Mesendoderm (in vitro differentiated cells): ENCODE measurements at regions not wholly inside any gene's neighbourhood (a gene's known extent, or its start where the extent isn't known, plus 50 kb on each side); places are given as distances from the start of the nearest gene placed in this dataset.

Experiments
- DNase-seq: peaks from one replicate; pipeline ENCODE4 v3.0.0; 2013
- H2AK5ac ChIP-seq: 2 replicates; pipeline ENCODE4 v1.6.1; 2013; ENCODE audit warnings: low read length, inconsistent platforms
- H2BK120ac ChIP-seq: 2 replicates; pipeline ENCODE4 v1.6.1; 2013; ENCODE audit warnings: low read depth, mild to moderate bottlenecking, low read length, moderate library complexity, mixed read lengths
- H2BK15ac ChIP-seq: replicated peaks from 2 replicates; pipeline ENCODE4 v1.6.1; 2013; ENCODE audit warnings: low read depth, mild to moderate bottlenecking, moderate library complexity
- H2BK5ac ChIP-seq: 2 replicates; pipeline ENCODE4 v1.6.1; 2013; ENCODE audit warnings: low read length, inconsistent platforms
- H3K18ac ChIP-seq: 2 replicates; pipeline ENCODE4 v1.6.1; 2013; ENCODE audit warnings: mild to moderate bottlenecking, low read length, mixed read lengths
- H3K23ac ChIP-seq: one replicate; pipeline ENCODE4 v1.6.1; 2013; ENCODE audit warnings: low read length
- H3K27ac ChIP-seq: 2 replicates; pipeline ENCODE4 v1.5.1; 2013; ENCODE audit warnings: low read depth, mild to moderate bottlenecking, inconsistent platforms, low read length, moderate library complexity
- H3K27me3 ChIP-seq: 2 replicates; pipeline ENCODE4 v1.6.1; 2013; ENCODE audit warnings: low read length, control low read depth, mild to moderate bottlenecking, inconsistent platforms; ENCODE audit not compliant: insufficient read depth, poor library complexity
- H3K36me3 ChIP-seq: 2 replicates; pipeline ENCODE4 v1.6.1; 2013; ENCODE audit warnings: low read length, inconsistent platforms; ENCODE audit not compliant: control insufficient read depth, insufficient read depth
- H3K4ac ChIP-seq: one replicate; pipeline ENCODE4 v1.6.1; 2013; ENCODE audit warnings: low read depth, mild to moderate bottlenecking, low read length, moderate library complexity
- H3K4me1 ChIP-seq: 2 replicates; pipeline ENCODE4 v1.6.1; 2013; ENCODE audit warnings: low read depth, low read length, inconsistent platforms; ENCODE audit not compliant: control insufficient read depth
- H3K4me2 ChIP-seq: 2 replicates; pipeline ENCODE4 v1.6.1; 2013; ENCODE audit warnings: low read length
- H3K4me3 ChIP-seq: 2 replicates; pipeline ENCODE4 v1.5.1; 2013; ENCODE audit warnings: mild to moderate bottlenecking, low read length
- H3K56ac ChIP-seq: one replicate; pipeline ENCODE4 v1.6.1; 2013; ENCODE audit warnings: low read length
- H3K79me1 ChIP-seq: 2 replicates; pipeline ENCODE4 v1.6.1; 2013; ENCODE audit warnings: low read length, inconsistent platforms
- H3K79me2 ChIP-seq: 2 replicates; pipeline ENCODE4 v1.6.1; 2013; ENCODE audit warnings: mild to moderate bottlenecking, low read length; ENCODE audit not compliant: control insufficient read depth, insufficient read depth
- H3K9ac ChIP-seq: 2 replicates; pipeline ENCODE4 v1.6.1; 2013; ENCODE audit warnings: low read length, inconsistent platforms
- H4K5ac ChIP-seq: one replicate; pipeline ENCODE4 v1.6.1; 2013; ENCODE audit warnings: low read length
- H4K8ac ChIP-seq: one replicate; pipeline ENCODE4 v1.6.1; 2013; ENCODE audit warnings: low read depth, mild to moderate bottlenecking, control low read depth, low read length, moderate library complexity
- WGBS: extraction: QIAGEN DNeasy Blood & Tissue Kit; methylation state at CpG from one replicate; pipeline ENCODE4 v1.1.7; 2013; ENCODE audit warnings: low lambda C conversion rate, missing lambda C conversion rate; ENCODE audit not compliant: insufficient coverage; ENCODE audit errors: extremely low coverage; 5-methylcytosine and 5-hydroxymethylcytosine counted together

DNA sequence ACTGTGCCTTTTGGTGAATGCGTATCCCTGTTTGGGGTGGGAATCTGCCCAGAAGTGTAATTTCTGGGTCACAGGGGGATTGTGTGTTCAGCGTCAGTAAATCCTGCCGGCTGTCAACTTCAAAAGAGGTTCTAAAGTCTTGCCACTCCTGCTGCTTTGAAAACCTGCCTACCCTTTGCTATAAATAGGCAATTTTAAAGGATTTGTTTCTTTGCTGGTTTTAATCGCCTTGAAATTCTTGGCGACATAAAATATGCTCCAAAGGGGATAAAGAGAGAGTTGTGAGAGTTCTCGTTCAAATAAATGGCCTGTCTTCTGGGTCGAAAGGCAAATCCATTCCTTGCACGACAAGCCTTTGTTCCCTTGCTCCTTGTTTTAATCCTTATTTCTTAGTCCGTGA, 143.4 kb downstream of the IRF8 start:
- Histone ChIP-seq H2AK5ac (no peak overlapping the region), H3K79me2 (no peaks in the 10 kb centered on the region), H3K56ac (no peak overlapping the region), H3K27ac (no peak overlapping the region), H4K5ac (no peak overlapping the region), H3K4ac (no peak overlapping the region), H4K8ac (no peak overlapping the region), H3K4me2 (no peak overlapping the region), H2BK5ac (no peak overlapping the region), H2BK120ac (no peak overlapping the region), H3K79me1 (no peaks in the 10 kb centered on the region), H3K18ac (no peak overlapping the region), H3K36me3 (no peaks in the 10 kb centered on the region), H3K27me3 (peaks cover 2% of the 10 kb centered on the region), H2BK15ac (no peak overlapping the region), H3K9ac (no peak overlapping the region), H3K23ac (no peak overlapping the region), H3K4me3 (no peak overlapping the region), H3K4me1 (peaks cover 8% of the 10 kb centered on the region)
- no CpG with 5 or more reads among the region's 9 CpGs for WGBS
- no peak for DNase-seq

DNA sequence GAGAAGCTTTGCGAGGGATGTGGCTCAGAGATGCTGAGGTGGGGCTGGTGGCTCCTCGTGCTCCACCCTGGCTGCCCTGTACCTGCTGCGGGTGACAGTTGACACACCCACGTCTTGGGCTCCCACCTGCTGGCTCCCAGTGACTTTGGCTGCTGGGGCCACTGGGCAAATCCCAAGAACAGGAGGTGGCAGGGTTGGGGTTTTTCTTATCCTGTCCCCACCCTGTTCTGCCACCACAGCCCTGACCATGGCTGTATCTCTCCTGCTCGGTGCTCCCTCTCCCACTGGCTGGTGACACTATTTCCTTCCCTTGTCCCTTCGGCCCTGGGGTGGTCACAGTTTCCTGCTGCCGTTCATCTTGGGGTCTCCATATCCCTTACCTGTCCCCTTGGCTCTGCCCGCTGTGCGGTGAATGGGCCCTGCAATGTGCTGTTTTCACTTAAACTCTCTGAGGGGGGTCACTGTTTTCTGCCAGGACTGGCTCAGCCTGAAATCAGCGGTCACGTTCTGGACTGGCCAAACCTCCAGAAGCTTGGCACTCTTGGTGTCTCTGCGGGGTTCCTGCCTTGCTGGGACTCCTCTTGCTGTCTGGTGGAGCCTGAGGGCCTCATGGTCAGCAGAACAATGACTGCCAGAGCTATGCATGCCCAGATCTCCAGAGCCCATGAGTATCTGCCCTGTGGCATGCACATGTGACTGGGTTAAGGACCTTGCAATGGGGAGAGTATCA, 144.2 kb downstream of the IRF8 start:
- no peak overlapping the region for H3K4me3 ChIP-seq
- H3K18ac ChIP-seq: no peak overlapping the region
- no peak overlapping the region for H2BK5ac ChIP-seq
- no peak overlapping the region for H3K4ac ChIP-seq
- H3K27ac ChIP-seq: no peak overlapping the region
- no peak overlapping the region for H3K23ac ChIP-seq
- no peak overlapping the region for H2BK120ac ChIP-seq
- H3K56ac ChIP-seq: no peak overlapping the region
- no peak overlapping the region for H3K4me2 ChIP-seq
- peaks cover 2% of the 10 kb centered on the region for H3K27me3 ChIP-seq
- H3K79me1 ChIP-seq: no peaks in the 10 kb centered on the region
- H3K79me2 ChIP-seq: no peaks in the 10 kb centered on the region
- no peak overlapping the region for H2BK15ac ChIP-seq
- H2AK5ac ChIP-seq: no peak overlapping the region
- no peaks in the 10 kb centered on the region for H3K36me3 ChIP-seq
- H3K4me1 ChIP-seq: peaks cover 9% of the 10 kb centered on the region
- no peak for DNase-seq
- no CpG with 5 or more reads among the region's 12 CpGs for WGBS
- H4K5ac ChIP-seq: no peak overlapping the region
- H3K9ac ChIP-seq: no peak overlapping the region
- H4K8ac ChIP-seq: no peak overlapping the region

DNA sequence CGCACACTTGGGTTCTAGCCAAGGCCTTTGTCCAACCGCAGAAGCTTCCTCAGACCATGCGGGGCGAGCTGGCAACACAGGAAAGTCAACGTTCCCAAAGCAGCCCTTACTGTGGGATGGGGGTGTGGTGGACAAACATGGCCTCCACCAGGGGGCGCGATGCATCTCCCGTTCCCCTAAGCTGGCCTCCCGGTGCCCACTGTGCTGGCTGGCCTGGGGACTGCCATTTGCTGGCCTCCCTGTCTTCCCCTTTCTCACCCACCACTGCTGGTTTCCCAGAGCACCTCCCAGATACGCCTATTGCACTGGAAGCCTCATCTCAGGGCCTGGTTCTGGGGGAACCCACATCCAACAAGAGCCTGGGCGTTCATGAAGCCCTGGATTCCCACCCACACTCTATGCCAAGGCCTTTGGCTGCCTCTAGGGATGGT, 145.3 kb downstream of the IRF8 start:
- H3K36me3 ChIP-seq: no peaks in the 10 kb centered on the region
- peaks cover 2% of the 10 kb centered on the region for H3K27me3 ChIP-seq
- H3K27ac ChIP-seq: no peak overlapping the region
- H3K18ac ChIP-seq: no peak overlapping the region
- H2AK5ac ChIP-seq: no peak overlapping the region
- H4K8ac ChIP-seq: no peak overlapping the region
- H3K56ac ChIP-seq: no peak overlapping the region
- H2BK5ac ChIP-seq: no peak overlapping the region
- WGBS: no CpG with 5 or more reads among the region's 11 CpGs
- no peak overlapping the region for H4K5ac ChIP-seq
- peaks cover 9% of the 10 kb centered on the region for H3K4me1 ChIP-seq
- H3K23ac ChIP-seq: no peak overlapping the region
- no peak overlapping the region for H3K4me3 ChIP-seq
- H2BK120ac ChIP-seq: no peak overlapping the region
- DNase-seq: peak; percentile 78
- no peak overlapping the region for H2BK15ac ChIP-seq
- H3K9ac ChIP-seq: no peak overlapping the region
- no peak overlapping the region for H3K4me2 ChIP-seq
- no peaks in the 10 kb centered on the region for H3K79me1 ChIP-seq
- no peaks in the 10 kb centered on the region for H3K79me2 ChIP-seq
- no peak overlapping the region for H3K4ac ChIP-seq

DNA sequence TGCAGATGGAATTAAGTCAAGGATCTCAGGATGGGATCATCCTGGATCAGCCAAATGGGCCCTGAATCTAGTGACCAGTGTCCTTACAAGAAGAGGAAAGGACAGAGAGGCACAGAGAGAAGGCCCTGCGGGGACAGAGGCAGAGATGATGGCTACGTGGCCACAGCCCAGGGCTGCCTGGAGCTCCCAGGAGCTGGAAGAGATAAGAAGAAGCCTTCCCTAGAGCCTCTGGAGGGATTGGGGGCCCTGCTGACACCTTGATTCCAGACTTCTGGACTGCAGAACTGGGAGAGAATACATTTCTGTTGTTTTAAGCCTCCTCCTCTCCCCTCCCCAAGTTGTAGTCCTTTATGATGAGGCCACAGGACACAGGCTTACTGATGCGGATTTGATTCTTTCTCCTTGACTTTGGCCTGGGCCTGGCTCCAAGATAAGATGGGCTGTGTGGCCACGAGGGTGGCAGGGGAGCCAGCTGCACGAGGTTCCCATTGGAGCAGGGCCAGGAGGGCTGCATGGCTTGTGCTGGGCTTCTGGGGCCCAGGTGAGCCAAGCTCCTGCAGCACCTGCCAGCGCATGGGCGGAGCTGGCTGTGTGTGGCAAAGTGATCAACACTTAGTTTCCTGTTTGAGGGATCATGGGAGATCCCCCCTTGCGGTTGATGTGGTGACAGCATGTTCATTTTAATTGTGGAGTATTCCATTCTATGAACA, 146.1 kb downstream of the IRF8 start:
- Histone ChIP-seq H3K4me2 (no peak overlapping the region), H3K9ac (no peak overlapping the region), H2AK5ac (no peak overlapping the region), H3K27me3 (peaks cover 2% of the 10 kb centered on the region), H3K79me2 (no peaks in the 10 kb centered on the region), H3K4me3 (no peak overlapping the region), H3K56ac (no peak overlapping the region), H4K5ac (no peak overlapping the region), H3K4ac (no peak overlapping the region), H3K23ac (no peak overlapping the region), H3K36me3 (no peaks in the 10 kb centered on the region), H2BK5ac (no peak overlapping the region), H3K27ac (no peak overlapping the region), H2BK120ac (no peak overlapping the region), H3K4me1 (peaks cover 9% of the 10 kb centered on the region), H2BK15ac (no peak overlapping the region), H3K18ac (no peak overlapping the region), H4K8ac (no peak overlapping the region), H3K79me1 (no peaks in the 10 kb centered on the region)
- no peak for DNase-seq
- no CpG with 5 or more reads among the region's 8 CpGs for whole genome bisulfite sequencing

DNA sequence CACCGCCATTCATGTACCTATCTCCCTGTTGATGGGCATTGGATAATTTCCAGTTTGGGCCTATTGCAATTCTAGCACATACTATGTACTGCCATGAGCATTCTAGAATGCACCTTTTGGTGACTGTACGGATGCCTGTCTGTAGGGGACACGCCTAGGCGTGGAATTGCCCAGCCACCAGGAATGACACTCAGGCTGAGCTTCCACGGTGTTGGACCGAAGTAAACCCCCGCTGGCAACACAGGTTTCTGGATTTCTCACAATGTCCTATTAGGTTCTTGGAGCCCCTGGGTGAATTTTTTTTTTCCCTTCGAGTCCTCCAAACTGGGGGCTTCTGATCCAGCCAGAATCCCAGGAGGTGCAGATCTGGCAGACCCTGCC, 146.6 kb downstream of the IRF8 start:
- Histone ChIP-seq H3K4me1 (peaks cover 9% of the 10 kb centered on the region), H3K56ac (no peak overlapping the region), H2BK5ac (no peak overlapping the region), H3K4me3 (no peak overlapping the region), H4K5ac (no peak overlapping the region), H3K9ac (no peak overlapping the region), H3K4me2 (no peak overlapping the region), H3K36me3 (no peaks in the 10 kb centered on the region), H4K8ac (no peak overlapping the region), H3K18ac (no peak overlapping the region), H3K79me1 (no peaks in the 10 kb centered on the region), H3K79me2 (no peaks in the 10 kb centered on the region), H2AK5ac (no peak overlapping the region), H3K4ac (no peak overlapping the region), H2BK120ac (no peak overlapping the region), H3K27me3 (peaks cover 2% of the 10 kb centered on the region), H3K23ac (no peak overlapping the region), H3K27ac (no peak overlapping the region), H2BK15ac (no peak overlapping the region)
- DNase-seq: no peak
- WGBS: no CpG with 5 or more reads among the region's 8 CpGs
